Bronchial epithelial cell (primary cell): ENCODE measurements at regions not wholly inside any gene's neighbourhood (a gene's known extent, or its start where the extent isn't known, plus 50 kb on each side); places are given as distances from the start of the nearest gene placed in this dataset.

Source experiments
- DNase-seq: peaks from one replicate; pipeline ENCODE4 v3.0.0-alpha.2; 2010; ENCODE audit warnings: low read depth
- FAIRE-seq: peaks from 2 replicates; lab custom pipeline; 2011; peaks lifted over from hg19 to GRCh38; lab: Jason Lieb, UNC
- H3K27me3 ChIP-seq: 2 replicates; pipeline ENCODE4 v1.5.1; 2011; ENCODE audit warnings: low read length; ENCODE audit not compliant: control insufficient read depth, insufficient read depth
- H3K36me3 ChIP-seq: 2 replicates; pipeline ENCODE4 v1.5.1; 2011; ENCODE audit warnings: low read length; ENCODE audit not compliant: control insufficient read depth, insufficient read depth
- H3K4me3 ChIP-seq: 2 replicates; pipeline ENCODE4 v1.5.1; 2011; ENCODE audit warnings: mild to moderate bottlenecking, low read depth, low read length, control low read depth
- TF ChIP-seq, protein P1 (sequence below): IDR thresholded peaks from 2 replicates; pipeline ENCODE4 v1.5.1; 2011; ENCODE audit warnings: mild to moderate bottlenecking, moderate library complexity, low read length, control low read depth, inconsistent platforms; ENCODE audit not compliant: insufficient read depth, severe bottlenecking

DNA sequence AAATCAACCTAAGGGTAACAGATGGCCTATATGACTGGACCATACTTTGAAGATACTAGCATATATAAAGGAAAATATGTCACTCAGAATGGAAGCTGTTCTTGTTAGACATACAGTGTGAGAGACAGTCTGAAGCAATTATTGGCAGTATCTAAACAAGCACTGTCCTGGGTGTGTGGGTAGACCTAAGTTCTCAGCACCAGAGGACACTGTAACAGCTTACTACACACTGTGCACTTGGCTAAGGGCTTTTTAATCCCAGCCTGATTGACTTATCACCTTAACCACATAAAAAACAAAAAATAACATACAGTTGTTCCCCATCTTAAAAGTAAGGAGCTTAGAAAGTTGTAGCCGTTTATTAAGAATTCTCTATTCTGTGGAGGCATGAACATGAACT lies 1066.1 kb upstream of the FANCL start:
- H3K4me3 ChIP-seq, result no peak overlapping the region
- no peak for DNase-seq
- H3K27me3 ChIP-seq, result no peaks in the 10 kb centered on the region
- H3K36me3 ChIP-seq, result no peaks in the 10 kb centered on the region
- TF ChIP-seq, protein P1, sequence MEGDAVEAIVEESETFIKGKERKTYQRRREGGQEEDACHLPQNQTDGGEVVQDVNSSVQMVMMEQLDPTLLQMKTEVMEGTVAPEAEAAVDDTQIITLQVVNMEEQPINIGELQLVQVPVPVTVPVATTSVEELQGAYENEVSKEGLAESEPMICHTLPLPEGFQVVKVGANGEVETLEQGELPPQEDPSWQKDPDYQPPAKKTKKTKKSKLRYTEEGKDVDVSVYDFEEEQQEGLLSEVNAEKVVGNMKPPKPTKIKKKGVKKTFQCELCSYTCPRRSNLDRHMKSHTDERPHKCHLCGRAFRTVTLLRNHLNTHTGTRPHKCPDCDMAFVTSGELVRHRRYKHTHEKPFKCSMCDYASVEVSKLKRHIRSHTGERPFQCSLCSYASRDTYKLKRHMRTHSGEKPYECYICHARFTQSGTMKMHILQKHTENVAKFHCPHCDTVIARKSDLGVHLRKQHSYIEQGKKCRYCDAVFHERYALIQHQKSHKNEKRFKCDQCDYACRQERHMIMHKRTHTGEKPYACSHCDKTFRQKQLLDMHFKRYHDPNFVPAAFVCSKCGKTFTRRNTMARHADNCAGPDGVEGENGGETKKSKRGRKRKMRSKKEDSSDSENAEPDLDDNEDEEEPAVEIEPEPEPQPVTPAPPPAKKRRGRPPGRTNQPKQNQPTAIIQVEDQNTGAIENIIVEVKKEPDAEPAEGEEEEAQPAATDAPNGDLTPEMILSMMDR, result no peak
- FAIRE-seq, result no peak

DNA sequence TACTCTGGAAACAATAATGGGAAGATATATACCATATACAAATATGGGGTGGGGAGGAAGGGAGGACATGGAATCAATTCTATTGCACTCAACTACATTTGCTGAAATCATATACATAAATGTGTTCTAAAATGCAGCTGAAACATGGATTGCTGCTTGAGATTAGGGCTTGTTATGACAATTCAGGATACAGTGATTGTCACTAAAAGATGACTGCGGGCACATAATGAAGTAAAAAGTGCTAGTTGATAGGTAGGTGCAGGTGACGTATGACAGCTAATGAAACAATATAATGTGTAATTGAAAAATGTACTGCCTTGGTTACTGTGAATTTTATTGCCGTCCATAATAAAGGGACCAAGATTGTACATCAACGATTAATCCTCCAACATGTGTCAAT lies 1062.1 kb upstream of the FANCL start:
- TF ChIP-seq, protein P1, result no peak
- H3K4me3 ChIP-seq, result no peak overlapping the region
- no peak for FAIRE-seq
- H3K27me3 ChIP-seq, result no peaks in the 10 kb centered on the region
- H3K36me3 ChIP-seq, result no peaks in the 10 kb centered on the region
- DNase-seq, result no peak

DNA sequence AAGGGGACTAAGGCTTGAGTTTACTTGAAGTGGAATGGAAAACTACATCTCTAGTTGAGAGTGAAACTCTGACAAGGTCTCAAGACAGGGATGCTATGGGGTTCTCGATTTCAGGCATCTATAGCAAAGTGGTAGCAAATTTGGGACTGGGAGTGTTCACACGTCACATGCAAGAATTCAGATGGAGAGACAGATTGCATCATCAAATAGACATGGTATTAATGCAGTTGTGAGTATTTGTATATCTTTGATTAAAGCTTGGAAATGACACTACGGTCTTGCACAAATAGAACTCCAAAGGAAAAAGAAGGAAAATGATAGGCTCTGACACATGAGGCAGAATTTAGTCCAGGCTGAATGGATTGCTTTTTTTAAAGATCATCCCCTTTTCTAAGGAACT lies 1061.6 kb upstream of the FANCL start:
- H3K27me3 ChIP-seq, result no peaks in the 10 kb centered on the region
- TF ChIP-seq, protein P1, result no peak
- H3K4me3 ChIP-seq, result no peak overlapping the region
- H3K36me3 ChIP-seq, result no peaks in the 10 kb centered on the region
- FAIRE-seq, result no peak
- no peak for DNase-seq

DNA sequence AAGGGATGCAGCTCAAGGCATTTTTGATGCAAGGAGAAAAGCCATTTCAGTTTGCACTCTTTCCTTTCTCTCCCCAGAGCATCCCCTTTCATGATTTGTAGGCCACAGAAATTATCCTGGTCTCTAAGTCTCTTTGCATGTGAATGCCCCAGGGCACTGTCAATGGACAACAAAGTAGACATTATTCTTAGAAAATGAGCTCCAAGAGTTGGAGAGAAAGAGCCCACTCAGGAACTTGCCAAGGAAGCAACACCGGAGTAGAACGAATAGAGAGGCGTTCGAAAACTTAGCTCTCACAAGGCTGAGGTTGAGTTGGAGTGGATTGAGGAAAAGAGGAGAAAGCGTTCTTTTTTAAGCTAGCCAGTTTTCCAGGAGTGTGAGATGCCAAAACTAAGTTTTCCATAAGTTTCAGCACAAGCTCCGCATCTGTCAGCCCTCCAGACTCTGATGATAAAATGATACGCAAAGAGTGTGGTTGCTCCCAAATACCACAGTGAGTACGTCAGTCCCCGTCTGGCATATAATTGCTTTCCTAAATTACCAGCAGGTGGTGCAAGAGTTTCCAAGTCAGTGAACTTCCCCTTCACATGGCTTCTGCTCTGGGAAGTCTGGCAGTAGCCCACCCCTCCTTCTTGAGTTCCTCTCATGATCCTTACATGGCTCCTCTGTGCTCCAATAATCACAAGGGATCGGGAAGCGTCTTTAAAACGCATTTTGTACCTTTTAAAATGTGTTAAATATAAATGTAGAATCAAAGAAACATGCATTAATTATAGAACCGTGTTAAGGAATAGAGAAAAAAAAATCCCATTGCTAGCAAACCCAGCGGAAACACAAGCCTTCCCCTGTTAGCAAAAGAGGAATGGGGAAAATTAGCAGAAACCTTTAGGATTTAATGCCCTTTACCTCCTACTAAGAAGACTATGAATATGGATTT lies 1060.6 kb upstream of the FANCL start:
- TF ChIP-seq, protein P1, result peak; percentile 71
- H3K27me3 ChIP-seq, result no peaks in the 10 kb centered on the region
- no peak overlapping the region for H3K4me3 ChIP-seq
- DNase-seq (peak; percentile 80), FAIRE-seq (peak; percentile 96)
- H3K36me3 ChIP-seq, result no peaks in the 10 kb centered on the region

DNA sequence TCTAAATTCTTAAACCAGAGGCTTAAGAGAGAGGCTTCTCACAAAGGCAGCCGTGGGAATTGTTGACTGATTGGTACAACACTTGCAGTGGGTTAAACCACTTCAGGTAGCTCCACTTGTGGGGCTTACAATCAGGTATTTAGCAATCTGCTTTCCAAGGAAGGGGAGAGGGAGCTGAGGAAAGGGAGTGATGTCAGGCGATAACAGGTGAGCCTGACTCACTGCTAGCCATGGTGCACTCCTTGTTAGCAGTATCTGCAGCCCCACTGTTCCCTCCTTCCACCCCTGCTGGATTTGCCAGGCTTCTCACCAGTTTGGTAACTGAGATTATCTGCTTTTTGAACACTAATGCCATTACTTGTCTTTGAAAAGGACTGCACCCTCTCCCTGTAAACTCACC lies 1056.7 kb upstream of the FANCL start:
- FAIRE-seq, result peak; percentile 73
- Histone ChIP-seq H3K36me3 (no peaks in the 10 kb centered on the region), H3K4me3 (no peak overlapping the region), H3K27me3 (no peaks in the 10 kb centered on the region)
- TF ChIP-seq, protein P1, result no peak
- peak; percentile 35 for DNase-seq
